ENCODE measurements at regions not wholly inside any gene's neighbourhood (a gene's known extent, or its start where the extent isn't known, plus 50 kb on each side); places are given as distances from the start of the nearest gene placed in this dataset.

DNA sequence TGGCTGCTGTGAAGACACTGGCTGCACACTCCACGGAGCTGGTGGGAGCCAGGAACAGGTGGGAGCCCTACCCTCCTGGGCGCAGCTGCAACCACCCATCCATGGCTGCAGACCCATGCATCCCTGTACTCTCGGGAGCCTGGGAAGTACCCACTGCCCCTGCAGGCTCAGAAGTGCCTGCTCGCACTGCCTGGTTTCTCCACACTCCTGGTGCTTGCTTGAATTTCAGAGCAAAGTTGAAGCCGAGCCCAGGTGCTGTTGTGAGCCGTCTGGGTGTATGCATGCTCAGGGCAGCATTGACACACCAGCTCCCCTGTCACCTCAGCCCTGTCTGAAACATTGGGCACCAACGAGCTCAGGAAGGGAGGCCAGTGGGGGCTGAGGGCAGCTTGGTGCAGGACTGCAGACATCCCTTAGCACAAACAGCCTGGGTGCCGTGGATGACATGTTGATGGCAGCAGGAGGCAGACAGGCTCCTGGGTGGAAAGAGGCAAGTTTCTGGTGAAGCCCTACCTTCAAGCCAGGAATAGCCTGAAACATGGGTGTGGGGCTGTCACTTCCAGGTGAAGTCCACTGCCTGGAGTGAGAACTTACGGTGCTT, 585.9 kb downstream of the PCDH18 start:
- H3K9me3 ChIP-seq, result no peaks in the 10 kb centered on the region
- peak in 1 of 6 donors; percentile 31 for DNase-seq
- no peak overlapping the region for H3K27ac ChIP-seq
- H3K27me3 ChIP-seq, result no peaks in the 10 kb centered on the region
- TF ChIP-seq, protein P1, sequence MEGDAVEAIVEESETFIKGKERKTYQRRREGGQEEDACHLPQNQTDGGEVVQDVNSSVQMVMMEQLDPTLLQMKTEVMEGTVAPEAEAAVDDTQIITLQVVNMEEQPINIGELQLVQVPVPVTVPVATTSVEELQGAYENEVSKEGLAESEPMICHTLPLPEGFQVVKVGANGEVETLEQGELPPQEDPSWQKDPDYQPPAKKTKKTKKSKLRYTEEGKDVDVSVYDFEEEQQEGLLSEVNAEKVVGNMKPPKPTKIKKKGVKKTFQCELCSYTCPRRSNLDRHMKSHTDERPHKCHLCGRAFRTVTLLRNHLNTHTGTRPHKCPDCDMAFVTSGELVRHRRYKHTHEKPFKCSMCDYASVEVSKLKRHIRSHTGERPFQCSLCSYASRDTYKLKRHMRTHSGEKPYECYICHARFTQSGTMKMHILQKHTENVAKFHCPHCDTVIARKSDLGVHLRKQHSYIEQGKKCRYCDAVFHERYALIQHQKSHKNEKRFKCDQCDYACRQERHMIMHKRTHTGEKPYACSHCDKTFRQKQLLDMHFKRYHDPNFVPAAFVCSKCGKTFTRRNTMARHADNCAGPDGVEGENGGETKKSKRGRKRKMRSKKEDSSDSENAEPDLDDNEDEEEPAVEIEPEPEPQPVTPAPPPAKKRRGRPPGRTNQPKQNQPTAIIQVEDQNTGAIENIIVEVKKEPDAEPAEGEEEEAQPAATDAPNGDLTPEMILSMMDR (IDR thresholded peaks at IDR 0.05), result no peak
- H3K4me1 ChIP-seq, result no peaks in the 10 kb centered on the region
- no peak overlapping the region for H3K4me3 ChIP-seq
- WGBS, 2 donors, result 71 to 76% methylated on average over 9 of the region's 9 CpGs
- ATAC-seq, result no peak
- no peaks in the 10 kb centered on the region for H3K36me3 ChIP-seq
- intact Hi-C loops (cut with DNase I), result no loop called here
- no peak for FAIRE-seq

DNA sequence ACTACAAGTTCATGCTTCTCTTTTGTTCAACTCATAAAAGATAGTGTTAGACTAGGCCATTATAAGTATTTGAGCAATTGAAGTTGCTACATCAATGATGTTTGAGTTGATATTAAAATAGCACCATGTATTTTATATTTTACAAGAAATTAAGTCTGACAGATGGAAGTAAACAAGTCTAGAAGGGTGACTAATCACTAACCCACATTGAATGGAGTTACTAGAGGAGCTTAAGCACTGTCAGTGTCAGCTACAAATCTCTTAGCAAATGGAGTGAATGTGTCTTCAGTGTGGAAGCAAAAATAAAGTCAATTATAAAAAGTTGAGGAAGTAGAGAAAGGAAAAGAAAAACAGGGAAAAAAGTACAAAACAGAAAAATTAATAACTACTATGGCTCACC, 592.5 kb downstream of the PCDH18 start:
- DNase-seq (no peak), FAIRE-seq (no peak), ATAC-seq (no peak)
- TF ChIP-seq, protein P1 (IDR thresholded peaks at IDR 0.05), result no peak
- Histone ChIP-seq H3K36me3 (no peaks in the 10 kb centered on the region), H3K4me3 (no peak overlapping the region), H3K9me3 (no peaks in the 10 kb centered on the region), H3K27me3 (no peaks in the 10 kb centered on the region), H3K27ac (no peak overlapping the region), H3K4me1 (no peaks in the 10 kb centered on the region)
- intact Hi-C loops (cut with DNase I), result no loop called here

DNA sequence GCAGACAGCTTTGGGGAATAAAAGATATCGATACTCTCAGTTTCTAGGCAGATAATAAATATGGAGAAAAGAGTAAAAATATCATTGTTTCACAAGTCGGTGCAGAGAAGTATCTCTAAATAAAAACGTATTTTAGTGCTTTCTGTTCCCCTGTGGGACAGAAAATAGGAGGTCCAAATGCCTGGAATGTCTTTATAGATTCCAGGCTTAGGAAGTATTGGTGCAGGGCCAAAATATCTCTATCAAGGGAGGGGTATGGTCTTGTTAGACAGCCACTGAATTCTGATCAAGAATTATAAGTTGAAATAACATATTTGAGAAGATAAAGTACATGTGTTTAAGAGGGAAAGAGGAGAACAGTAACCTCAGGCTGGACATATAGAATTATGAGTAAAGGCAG, 596.4 kb downstream of the PCDH18 start:
- H3K27ac ChIP-seq, result peak overlapping the region in 1 of 4 donors; percentile 1
- intact Hi-C loops (cut with DNase I), result no loop called here
- H3K4me3 ChIP-seq, result no peak overlapping the region
- H3K36me3 ChIP-seq, result no peaks in the 10 kb centered on the region
- WGBS, 2 donors, result 32 to 36% methylated on average over 3 of the region's 3 CpGs
- no peaks in the 10 kb centered on the region for H3K27me3 ChIP-seq
- DNase-seq (no peak), FAIRE-seq (no peak), ATAC-seq (no peak)
- H3K9me3 ChIP-seq, result no peaks in the 10 kb centered on the region
- H3K4me1 ChIP-seq, result peaks cover 0 to 11% (median 0%) of the 10 kb centered on the region in 3 donors
- TF ChIP-seq, protein P1 (IDR thresholded peaks at IDR 0.05), result no peak

DNA sequence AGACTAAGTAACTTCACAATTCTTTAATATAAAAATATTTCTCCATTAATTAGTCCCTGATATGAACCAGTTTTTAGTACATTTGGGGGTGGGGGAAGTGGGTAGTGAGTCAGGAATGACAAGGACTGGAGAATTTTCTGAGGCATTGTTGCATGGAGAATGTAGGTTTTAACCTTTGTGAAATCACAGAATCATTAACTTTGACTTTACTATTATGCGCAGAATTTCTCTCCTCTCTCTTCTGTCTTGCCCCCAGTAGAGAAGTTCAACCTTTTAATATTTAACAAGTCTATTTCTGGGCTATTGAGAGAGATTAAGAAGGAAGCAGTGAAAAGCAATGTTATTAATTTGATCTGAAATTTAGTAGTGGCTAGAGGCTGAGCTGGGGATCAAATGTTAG, 597.0 kb downstream of the PCDH18 start:
- intact Hi-C loops (cut with DNase I), result no loop called here
- no peak for DNase-seq
- Histone ChIP-seq H3K9me3 (no peaks in the 10 kb centered on the region), H3K27ac (peak overlapping the region in 1 of 4 donors; percentile 1), H3K36me3 (no peaks in the 10 kb centered on the region), H3K4me3 (no peak overlapping the region), H3K27me3 (no peaks in the 10 kb centered on the region), H3K4me1 (peaks cover 0 to 11% (median 0%) of the 10 kb centered on the region in 3 donors)
- ATAC-seq, result peak in 2 of 4 donors; percentile 15 to 45
- FAIRE-seq, result no peak
- TF ChIP-seq, protein P1 (IDR thresholded peaks at IDR 0.05), result no peak
- WGBS, 2 donors, result 30 to 46% methylated on average over 1 of the region's 1 CpG

DNA sequence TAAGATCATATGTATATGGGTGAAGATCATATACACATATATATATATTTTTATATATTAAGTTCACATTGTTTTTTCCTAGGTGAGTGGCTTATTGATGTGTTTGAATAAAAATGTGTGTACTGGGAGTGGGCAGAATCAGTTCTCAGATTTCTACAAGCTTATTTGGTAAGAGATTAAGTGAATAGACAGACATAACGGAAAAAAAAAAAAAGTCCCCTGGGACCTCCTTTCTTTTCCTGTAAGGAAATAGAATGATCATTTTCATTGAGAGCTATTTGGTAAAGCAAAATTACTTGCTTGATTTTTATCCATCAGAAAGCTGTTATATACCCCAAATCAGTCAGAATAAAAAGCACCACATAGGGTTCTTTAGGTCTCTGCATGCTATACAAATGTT, 597.7 kb downstream of the PCDH18 start:
- no peaks in the 10 kb centered on the region for H3K27me3 ChIP-seq
- ATAC-seq (no peak), DNase-seq (no peak), FAIRE-seq (no peak)
- no peaks in the 10 kb centered on the region for H3K9me3 ChIP-seq
- H3K27ac ChIP-seq, result no peak overlapping the region
- no peaks in the 10 kb centered on the region for H3K36me3 ChIP-seq
- no peak overlapping the region for H3K4me3 ChIP-seq
- intact Hi-C loops (cut with DNase I), result no loop called here
- WGBS, 2 donors, result 35% methylated on average over 1 of the region's 1 CpG
- H3K4me1 ChIP-seq, result peaks cover 0 to 11% (median 0%) of the 10 kb centered on the region in 3 donors
- TF ChIP-seq, protein P1 (IDR thresholded peaks at IDR 0.05), result no peak
